H1 (cell line): ENCODE measurements at regions not wholly inside any gene's neighbourhood (a gene's known extent, or its start where the extent isn't known, plus 50 kb on each side); places are given as distances from the start of the nearest gene placed in this dataset.

ENCODE experiments used
- EGR1 ChIP-seq: IDR thresholded peaks from 2 replicates; pipeline ENCODE4 v1.6.1; 2011; ENCODE audit warnings: low read depth, low read length, borderline replicate concordance
- GTF2F1 ChIP-seq: IDR thresholded peaks from 2 replicates; pipeline ENCODE4 v1.6.1; 2012; ENCODE audit warnings: low read depth, low read length, improper control_type of control experiment, borderline replicate concordance
- PHF8 ChIP-seq: fragments of 200-600 bp; sonication (generic); conservative IDR thresholded peaks from 2 replicates; pipeline ENCODE4 v1.7.1; 2012; ENCODE audit warnings: low read depth, mild to moderate bottlenecking, inconsistent platforms, low read length, moderate library complexity

GRCh38 chr19:28614634-28615545, 598.1 kb downstream of the UQCRFS1 start (continued):
- no peak for TF ChIP-seq GTF2F1
- no peak for TF ChIP-seq EGR1
- no peak for TF ChIP-seq PHF8
- TF ChIP-seq, all 59 proteins: peak for 0
